HEK293T (cell line): ENCODE measurements at regions not wholly inside any gene's neighbourhood (a gene's known extent, or its start where the extent isn't known, plus 50 kb on each side); places are given as distances from the start of the nearest gene placed in this dataset.

ENCODE experiments used
- CTBP1 ChIP-seq: fragments of 450-650 bp; IDR thresholded peaks from 2 replicates; pipeline ENCODE4 v1.6.1; 2016; ENCODE audit warnings: borderline replicate concordance
- L3MBTL2 ChIP-seq: fragments of 450-650 bp; conservative IDR thresholded peaks from 2 replicates; pipeline ENCODE4 v1.6.1; 2016; ENCODE audit warnings: mild to moderate bottlenecking
- LEF1 ChIP-seq: fragments of 450-650 bp; IDR thresholded peaks from 2 replicates; pipeline ENCODE4 v1.6.1; 2017; ENCODE audit warnings: mild to moderate bottlenecking, borderline replicate concordance
- NFRKB ChIP-seq: fragments of 450-650 bp; IDR thresholded peaks from 2 replicates; pipeline ENCODE4 v1.6.1; 2016; ENCODE audit warnings: mild to moderate bottlenecking, moderate library complexity
- TARDBP ChIP-seq: fragments of 450-650 bp; IDR thresholded peaks from 2 replicates; pipeline ENCODE4 v1.6.1; 2016

DNA sequence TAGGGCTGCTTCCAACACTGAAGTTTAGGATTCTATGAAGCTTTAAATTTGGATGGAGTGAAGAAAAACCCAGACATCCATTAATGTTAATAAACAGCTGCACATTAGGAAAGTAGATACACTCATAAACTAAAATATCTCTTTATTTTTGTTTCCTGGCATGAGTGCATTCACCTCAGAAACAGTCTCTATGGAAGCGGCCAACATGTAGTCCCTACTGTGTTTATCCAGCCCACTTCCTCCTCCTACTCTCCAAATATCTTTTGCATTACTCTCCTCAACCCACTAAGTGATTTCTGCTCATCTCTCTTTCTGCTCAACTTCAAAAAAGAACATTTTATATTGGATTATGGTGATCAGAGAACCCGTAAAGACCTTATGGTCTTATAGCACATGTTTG is 180.3 kb upstream of the MXRA5 start:
- no peak for TF ChIP-seq LEF1
- no peak for TF ChIP-seq L3MBTL2
- TF ChIP-seq NFRKB: no peak
- no peak for TF ChIP-seq CTBP1
- TF ChIP-seq TARDBP: no peak
